HepG2 (cell line): ENCODE measurements at regions not wholly inside any gene's neighbourhood (a gene's known extent, or its start where the extent isn't known, plus 50 kb on each side); places are given as distances from the start of the nearest gene placed in this dataset.

Experiments
- MZF1 ChIP-seq: sonication (generic); formaldehyde crosslinking; IDR thresholded peaks from 2 replicates; pipeline ENCODE4 v1.8.1; 2023; ENCODE audit warnings: mild to moderate bottlenecking, missing genetic modification reagents, borderline replicate concordance
- NR2C2 ChIP-seq: sonication (generic); formaldehyde crosslinking; IDR thresholded peaks from 2 replicates; pipeline ENCODE4 v1.4.0; 2020; ENCODE audit warnings: missing genetic modification reagents, mild to moderate bottlenecking, moderate library complexity, borderline replicate concordance
- POLR2A ChIP-seq, 2 experiments: IDR thresholded peaks; 2 replicates each; pipeline ENCODE4 v1.6.1; 2011; ENCODE audit warnings: low read depth in 2 of 2, low read length in 2 of 2, mild to moderate bottlenecking in 1 of 2, moderate library complexity in 1 of 2; ENCODE audit not compliant: insufficient read depth in 1 of 2
- POLR2AphosphoS5 ChIP-seq: IDR thresholded peaks from 2 replicates; pipeline ENCODE4 v1.6.1; 2012; ENCODE audit warnings: low read depth, low read length
- SMAD3 ChIP-seq: sonication (generic); formaldehyde crosslinking; IDR thresholded peaks from 2 replicates; pipeline ENCODE4 v1.4.0; 2020; ENCODE audit warnings: missing genetic modification reagents
- ZNF709 ChIP-seq: sonication (generic); formaldehyde crosslinking; IDR thresholded peaks from 2 replicates; pipeline ENCODE4 v1.5.0; 2020; ENCODE audit warnings: mild to moderate bottlenecking, missing genetic modification reagents
- ZSCAN29 ChIP-seq: sonication (generic); formaldehyde crosslinking; conservative IDR thresholded peaks from 2 replicates; pipeline ENCODE4 v1.4.0; 2020; ENCODE audit warnings: mild to moderate bottlenecking, missing genetic modification reagents
- TF ChIP-seq, protein P1 (sequence below): sonication (generic); formaldehyde crosslinking; IDR thresholded peaks from 2 replicates; pipeline ENCODE4 v1.5.0; 2020; ENCODE audit warnings: mild to moderate bottlenecking, missing genetic modification reagents, moderate library complexity

DNA sequence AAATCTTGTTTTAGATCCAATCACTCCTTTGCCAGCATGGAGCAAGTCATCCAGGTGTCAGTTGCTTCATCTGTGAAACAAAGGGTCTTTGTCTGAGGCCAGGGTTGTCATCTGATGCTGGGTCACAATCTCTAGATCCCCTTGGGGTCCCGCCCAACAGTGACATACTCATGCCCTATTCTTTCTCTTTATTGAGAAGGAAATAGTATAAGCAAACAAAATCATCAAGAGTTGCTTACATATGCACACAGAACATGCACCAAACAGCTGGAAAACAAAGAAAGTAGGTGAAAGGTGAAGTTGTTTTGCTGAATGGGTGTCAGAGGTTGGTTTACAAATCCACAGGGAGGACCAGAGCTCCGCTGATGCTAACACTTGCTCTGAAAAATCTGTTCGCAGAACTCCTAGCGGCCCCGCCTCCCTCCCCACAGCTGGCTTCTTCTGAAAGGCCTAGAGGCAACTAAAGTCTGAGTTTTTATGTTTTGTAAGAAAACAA is 106.1 kb upstream of the SLC44A1 start:
- no peak for TF ChIP-seq SMAD3 (CRISPR knock-in tag)
- TF ChIP-seq POLR2A (IDR thresholded peaks at IDR 0.05; ENCODE audit: insufficient read depth in 1 of 2, low read depth in 2 of 2, low read length in 2 of 2) = no peak
- TF ChIP-seq, protein P1, sequence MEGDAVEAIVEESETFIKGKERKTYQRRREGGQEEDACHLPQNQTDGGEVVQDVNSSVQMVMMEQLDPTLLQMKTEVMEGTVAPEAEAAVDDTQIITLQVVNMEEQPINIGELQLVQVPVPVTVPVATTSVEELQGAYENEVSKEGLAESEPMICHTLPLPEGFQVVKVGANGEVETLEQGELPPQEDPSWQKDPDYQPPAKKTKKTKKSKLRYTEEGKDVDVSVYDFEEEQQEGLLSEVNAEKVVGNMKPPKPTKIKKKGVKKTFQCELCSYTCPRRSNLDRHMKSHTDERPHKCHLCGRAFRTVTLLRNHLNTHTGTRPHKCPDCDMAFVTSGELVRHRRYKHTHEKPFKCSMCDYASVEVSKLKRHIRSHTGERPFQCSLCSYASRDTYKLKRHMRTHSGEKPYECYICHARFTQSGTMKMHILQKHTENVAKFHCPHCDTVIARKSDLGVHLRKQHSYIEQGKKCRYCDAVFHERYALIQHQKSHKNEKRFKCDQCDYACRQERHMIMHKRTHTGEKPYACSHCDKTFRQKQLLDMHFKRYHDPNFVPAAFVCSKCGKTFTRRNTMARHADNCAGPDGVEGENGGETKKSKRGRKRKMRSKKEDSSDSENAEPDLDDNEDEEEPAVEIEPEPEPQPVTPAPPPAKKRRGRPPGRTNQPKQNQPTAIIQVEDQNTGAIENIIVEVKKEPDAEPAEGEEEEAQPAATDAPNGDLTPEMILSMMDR (CRISPR knock-in tag) = no peak
- TF ChIP-seq NR2C2 = no peak
- TF ChIP-seq POLR2AphosphoS5 = no peak
- TF ChIP-seq MZF1 = no peak
- no peak for TF ChIP-seq ZSCAN29
- TF ChIP-seq ZNF709 (CRISPR knock-in tag) = no peak
